GM10266 (cell line): ENCODE measurements at regions not wholly inside any gene's neighbourhood (a gene's known extent, or its start where the extent isn't known, plus 50 kb on each side); places are given as distances from the start of the nearest gene placed in this dataset.

Source experiments
- DNase-seq: peaks from one replicate; pipeline ENCODE4 v3.0.0; 2012; ENCODE audit errors: extremely low spot score
- TF ChIP-seq, protein P1 (sequence below): IDR thresholded peaks from 2 replicates; pipeline ENCODE4 v1.5.1; 2012; ENCODE audit warnings: mild to moderate bottlenecking, low read depth; ENCODE audit not compliant: control insufficient read depth, insufficient read depth; ENCODE audit errors: missing control alignments

DNA sequence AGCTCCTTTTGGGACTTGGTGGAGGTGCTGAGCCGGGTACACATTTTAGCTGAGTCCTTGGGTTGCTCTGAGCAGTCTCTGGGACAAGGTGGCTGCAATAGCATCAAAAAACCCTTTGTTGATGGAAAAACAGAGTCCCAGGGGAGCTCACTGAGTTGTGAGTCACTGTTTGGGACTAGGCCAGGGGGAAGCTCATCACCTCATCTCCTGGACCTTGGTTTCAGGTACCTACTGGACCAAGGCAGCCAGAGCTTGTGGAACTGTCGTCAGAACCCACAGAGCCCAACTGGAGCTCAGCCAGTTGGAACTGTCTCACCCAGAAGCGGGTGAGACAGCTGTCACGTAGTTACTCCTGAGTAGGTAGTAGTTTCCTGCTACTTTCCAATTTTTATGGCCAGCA is 146.7 kb downstream of the HLX start:
- no peak for DNase-seq
- TF ChIP-seq, protein P1, sequence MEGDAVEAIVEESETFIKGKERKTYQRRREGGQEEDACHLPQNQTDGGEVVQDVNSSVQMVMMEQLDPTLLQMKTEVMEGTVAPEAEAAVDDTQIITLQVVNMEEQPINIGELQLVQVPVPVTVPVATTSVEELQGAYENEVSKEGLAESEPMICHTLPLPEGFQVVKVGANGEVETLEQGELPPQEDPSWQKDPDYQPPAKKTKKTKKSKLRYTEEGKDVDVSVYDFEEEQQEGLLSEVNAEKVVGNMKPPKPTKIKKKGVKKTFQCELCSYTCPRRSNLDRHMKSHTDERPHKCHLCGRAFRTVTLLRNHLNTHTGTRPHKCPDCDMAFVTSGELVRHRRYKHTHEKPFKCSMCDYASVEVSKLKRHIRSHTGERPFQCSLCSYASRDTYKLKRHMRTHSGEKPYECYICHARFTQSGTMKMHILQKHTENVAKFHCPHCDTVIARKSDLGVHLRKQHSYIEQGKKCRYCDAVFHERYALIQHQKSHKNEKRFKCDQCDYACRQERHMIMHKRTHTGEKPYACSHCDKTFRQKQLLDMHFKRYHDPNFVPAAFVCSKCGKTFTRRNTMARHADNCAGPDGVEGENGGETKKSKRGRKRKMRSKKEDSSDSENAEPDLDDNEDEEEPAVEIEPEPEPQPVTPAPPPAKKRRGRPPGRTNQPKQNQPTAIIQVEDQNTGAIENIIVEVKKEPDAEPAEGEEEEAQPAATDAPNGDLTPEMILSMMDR: no peak

GRCh38 chr1:221029981-221030649 is 150.9 kb downstream of the HLX start:
- TF ChIP-seq, protein P1: no peak
- no peak for DNase-seq

GRCh38 chr1:221030990-221031389 is 151.7 kb downstream of the HLX start:
- TF ChIP-seq, protein P1: no peak

GRCh38 chr1:221031458-221032203 is 152.4 kb downstream of the HLX start:
- TF ChIP-seq, protein P1: no peak
- no peak for DNase-seq

More at GRCh38 chr1:221030990-221031389, 151.7 kb downstream of the HLX start:
- no peak for DNase-seq

- TF ChIP-seq, protein P1: no peak
- DNase-seq: no peak
Observed at GRCh38 chr1:221032204-221032585, 153.0 kb downstream of the HLX start.

- TF ChIP-seq, protein P1: no peak
- DNase-seq: no peak
Observed at GRCh38 chr1:221032637-221033280, 153.5 kb downstream of the HLX start.
